NCI-H748 (cell line): ENCODE measurements at regions not wholly inside any gene's neighbourhood (a gene's known extent, or its start where the extent isn't known, plus 50 kb on each side); places are given as distances from the start of the nearest gene placed in this dataset.
"Not testable (repeated sequence)": the region's sequence is repeated elsewhere in the genome, so short reads cannot be mapped to it uniquely, and the experiment has no call there.

Source experiments
- DNase-seq: peaks from one replicate; lab custom pipeline; 2025; ENCODE audit not compliant: unreplicated experiment; lab: John Stamatoyannopoulos, UW

DNA sequence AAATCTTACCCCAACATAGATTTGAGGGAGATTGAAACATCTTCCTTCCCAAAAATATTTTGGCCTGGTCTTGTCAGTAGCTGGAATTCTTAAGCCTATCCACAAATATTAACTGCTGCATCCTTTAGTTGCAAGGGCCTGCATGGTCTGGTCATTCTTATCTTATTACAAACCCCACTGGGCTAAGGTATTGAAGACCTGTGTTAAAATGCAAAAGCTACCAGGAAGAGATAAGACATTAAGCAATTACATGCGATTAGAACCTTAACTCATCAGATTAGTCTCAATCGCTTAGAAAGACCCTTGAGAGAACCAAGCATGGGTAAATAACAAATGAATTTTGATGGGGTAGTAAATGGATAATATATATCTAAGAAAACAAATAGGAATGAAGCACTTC lies 426.6 kb downstream of the FRK start:
- DNase-seq, result no peak

DNA sequence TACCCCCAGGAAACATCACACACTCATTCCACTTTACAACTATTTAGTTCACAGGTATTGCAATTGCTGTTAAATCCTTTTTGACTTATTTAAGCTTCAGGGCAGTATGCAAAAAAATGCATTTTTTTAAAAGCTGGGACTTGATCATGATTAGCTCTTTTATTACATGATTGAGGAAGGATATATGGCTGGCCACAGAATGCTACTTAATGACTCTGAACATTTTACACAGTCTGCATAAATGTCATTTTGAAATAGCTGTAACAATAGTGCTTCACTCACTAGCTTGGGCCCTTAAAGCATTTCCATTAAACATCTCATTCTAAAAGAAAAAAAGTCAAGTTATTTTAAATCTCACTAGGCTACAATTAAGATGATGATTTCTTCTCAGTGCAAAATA lies 429.7 kb downstream of the FRK start:
- no peak for DNase-seq

DNA sequence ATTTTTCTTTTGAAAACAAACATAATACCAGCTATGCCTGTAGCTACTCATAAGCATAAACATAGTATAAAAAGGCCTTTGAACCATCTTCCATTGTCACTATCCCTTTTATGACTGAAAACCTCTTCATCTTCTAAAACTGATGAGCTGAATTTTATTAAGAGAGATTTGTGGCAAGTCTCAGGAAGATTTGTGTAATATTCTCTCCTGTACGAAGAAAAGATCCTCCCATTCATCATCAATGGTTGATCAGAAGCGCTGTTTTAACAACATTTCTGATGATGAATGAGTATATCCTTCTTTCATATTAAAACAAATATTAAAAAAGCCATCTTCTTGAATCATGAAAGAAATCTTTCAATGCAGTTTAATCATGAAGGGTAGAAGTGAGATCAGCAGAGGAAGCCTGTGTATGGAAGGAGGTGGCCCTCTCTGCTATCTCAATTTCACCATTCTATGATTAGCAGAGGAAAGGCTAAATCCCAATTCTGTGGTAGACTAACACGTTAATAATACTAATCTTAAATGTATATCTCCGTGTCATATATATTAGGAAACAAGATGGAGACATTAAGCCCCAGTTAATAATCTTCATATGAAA lies 430.2 kb downstream of the FRK start:
- DNase-seq, result no peak

DNA sequence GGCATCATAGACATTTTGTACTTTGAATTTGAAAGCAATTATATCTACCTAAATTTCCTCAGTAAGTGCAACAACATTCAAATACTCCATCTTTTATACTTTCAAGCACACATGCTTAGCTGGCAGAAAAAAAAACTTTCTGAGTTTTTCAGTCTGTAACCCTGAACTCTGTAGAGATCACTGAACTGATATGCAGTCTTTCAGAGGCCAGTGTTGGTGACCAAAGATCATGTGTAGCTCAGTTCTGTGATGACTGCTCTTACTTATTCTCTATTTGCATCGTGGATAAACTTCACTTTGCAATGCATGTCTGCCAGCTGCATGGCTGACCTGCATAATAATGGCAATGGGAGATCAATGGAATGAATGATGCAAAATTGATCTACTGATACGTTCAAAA lies 431.3 kb downstream of the FRK start:
- no peak for DNase-seq

DNA sequence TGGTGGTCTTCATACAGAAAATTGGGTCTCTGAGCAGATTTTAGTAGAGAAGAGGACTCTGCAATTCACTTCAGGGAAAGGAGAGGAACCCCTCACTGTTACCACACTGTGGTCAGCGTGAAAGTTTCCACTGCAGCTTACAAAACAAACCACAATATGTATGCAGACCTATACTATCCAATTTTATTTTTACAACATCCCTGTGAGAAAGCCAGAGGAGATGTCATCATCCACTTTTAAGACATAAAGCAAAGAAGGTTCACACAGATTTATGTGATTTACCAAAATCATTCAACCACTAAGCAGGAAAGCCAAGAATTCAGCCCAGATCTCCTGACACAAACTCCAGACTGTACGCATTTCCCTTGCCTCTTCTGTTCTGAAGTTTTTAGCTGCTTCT lies 442.4 kb downstream of the FRK start:
- DNase-seq, result no peak

DNA sequence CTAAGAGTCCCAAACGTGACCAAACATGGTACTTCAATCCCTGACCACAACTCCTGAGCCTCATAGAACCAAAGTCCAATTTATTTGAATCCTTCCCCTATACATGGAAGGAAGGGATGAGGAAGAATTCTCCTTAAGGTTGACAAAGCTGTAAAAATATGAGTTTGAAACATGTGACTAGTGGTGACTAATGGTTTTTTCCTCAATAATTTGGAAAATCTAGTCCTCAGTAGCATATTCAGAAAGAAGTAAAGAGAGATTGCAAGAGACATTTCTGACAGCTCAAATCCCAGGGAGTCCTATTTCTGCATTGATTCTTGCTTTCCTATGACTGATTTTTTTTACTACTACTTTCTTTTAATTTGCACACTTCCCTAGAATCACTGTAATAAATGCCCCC lies 443.7 kb downstream of the FRK start:
- DNase-seq, result no peak

DNA sequence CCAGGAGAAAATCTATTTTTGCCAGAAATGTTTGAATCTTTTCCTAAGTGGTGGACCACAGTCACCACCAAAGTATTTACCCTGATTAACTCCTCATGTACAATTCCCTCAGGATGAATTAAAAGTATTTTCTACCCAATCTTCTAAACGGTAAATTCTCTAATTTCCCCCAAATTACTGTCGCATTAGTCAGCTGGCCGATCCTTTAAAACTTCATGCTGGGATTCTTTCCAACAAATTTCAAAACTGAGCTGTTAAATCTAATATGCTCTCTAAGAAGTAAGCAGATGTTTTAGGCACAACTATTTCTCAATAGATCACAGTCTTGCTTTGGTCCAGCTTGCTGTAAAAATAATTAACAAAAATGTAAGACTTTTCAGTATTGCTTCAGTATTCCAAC lies 447.2 kb downstream of the FRK start:
- DNase-seq, result no peak

- DNase-seq, result no peak
These were observed 447.8 kb downstream of the FRK start for GRCh38 chr6:115612796-115613479.

DNA sequence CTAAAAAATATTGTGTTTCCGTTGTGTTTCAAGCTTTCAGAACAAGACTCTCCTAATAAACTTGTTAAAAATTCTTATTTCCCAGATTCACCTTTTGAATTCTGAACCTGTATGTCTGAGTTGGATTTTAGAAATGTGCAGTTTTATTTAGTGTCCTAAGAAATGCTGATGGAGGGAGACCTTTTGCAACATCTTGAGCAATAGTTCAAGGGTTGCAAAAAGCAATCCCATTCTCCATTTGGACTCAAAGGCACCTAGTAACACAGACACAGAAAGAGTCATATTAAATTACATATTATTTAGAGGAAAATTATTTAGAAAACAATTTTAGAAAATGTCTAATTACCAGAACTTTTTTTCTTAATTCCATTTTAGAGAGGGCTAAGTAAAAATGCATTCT lies 448.5 kb downstream of the FRK start:
- no peak for DNase-seq

DNA sequence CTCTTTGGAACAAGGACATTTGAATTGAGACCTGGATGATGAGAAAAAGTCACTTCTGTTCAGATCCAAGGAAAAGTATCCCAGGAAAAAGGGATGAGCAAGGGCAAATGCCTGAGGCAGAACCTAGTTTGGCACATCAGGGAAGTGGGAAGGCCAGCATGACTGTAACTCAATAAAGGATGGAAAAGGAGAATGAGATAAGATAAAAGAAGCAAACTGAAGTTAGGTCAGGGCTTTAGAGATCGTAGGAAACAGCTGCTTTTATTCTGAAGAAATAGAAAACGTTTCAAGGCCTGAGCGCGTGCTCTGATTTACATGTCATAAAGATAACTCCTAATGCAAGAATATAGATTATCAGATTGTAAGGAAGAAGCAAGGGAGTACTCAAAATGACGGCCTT lies 450.0 kb downstream of the FRK start:
- DNase-seq, result no peak

- DNase-seq, result no peak
These were observed 451.6 kb downstream of the FRK start for GRCh38 chr6:115609111-115609510.

DNA sequence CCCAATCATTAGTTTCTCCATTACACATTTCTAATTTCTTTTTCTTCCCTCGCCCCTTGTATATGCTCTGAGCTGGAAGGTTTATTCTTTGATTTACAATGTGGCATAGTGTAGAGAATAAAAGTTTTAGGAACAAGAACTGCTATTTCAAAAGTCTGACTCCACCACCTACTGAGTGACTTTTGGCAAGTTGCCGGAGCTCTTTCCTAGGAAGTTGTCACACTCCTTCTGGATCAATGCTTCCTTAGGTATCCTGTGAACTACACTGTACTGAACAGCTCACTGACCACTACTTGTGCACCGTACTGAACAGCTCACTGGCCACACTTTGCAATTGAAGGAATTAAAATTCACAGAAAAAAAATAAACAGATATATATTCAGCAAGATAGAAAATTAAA lies 458.2 kb downstream of the FRK start:
- no peak for DNase-seq

DNA sequence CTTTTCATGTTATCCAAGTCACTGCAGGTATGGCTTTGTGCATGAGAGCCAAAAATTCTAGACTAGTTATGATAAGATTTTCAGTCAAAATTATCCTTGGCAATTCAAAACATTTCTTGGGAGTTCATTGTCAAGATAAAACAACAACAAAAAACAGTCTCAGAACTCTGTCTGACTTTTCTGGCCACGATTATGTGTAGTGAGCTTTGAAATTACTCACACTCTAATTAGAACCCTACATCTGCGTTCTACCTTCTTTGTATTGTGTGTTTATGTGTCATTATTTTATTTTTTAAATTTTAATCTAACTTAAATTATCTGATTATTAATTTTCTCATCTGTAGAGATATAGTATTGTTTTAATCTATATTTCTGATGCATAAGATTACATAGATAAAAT lies 459.2 kb downstream of the FRK start:
- DNase-seq, result no peak

DNA sequence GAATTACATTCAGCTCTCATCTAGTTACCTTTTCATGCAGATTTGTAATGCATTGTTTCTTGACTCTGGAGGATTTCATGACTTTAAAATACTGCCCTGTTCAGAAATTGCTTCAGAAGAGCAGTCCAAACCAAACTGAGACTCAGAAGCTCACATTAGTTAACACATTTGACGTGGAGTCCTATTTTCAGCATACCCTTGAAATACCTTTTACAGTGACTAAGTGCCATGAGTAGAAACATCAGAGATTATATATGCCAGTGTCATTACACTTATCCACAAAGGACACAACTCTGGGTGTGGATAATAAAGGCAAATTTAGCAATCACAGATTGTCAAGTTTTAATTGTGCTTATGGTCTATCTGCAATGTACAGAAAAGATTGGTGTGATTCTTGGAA lies 459.6 kb downstream of the FRK start:
- DNase-seq, result no peak

DNA sequence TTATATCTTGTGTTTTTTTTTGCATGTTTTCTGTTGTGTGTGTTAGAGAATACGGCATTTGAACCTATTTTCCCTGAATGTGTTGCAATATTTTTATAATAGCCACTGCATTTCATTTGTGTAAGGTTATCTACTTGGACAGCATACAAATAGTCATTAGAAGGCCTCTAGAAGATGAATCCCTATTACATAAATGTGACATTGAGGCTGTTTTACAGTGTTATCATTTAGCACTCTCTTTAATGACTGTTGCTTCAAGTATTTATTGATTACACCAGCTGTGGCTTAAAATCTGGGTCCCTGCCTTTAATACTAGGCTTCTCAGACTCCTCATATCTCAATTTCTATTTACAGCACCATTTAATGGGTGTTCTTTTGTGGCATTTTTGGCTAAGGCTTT lies 465.8 kb downstream of the FRK start:
- peak; percentile 5 for DNase-seq

- no peak for DNase-seq
These were observed 468.7 kb downstream of the FRK start for GRCh38 chr6:115592025-115592424.

DNA sequence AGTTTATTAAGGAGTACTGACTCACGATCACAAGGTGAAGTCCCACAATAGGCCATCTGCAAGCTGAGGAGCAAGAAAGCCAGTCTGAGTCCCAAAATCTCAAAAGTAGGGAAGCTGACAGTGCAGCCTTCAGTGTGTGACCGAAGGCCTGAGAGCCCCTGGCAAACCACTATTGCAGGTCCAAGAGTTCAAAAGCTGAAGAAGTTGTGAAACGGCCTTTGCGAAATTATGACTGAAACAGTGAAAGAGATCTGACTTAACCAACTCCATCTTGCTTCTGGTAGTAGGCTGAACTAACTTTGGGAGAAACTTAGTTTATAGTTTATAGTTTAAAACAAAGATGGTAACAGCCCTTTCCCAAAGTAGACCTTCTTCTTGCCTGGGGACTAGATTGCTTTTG lies 471.6 kb downstream of the FRK start:
- DNase-seq, result not testable (repeated sequence)

DNA sequence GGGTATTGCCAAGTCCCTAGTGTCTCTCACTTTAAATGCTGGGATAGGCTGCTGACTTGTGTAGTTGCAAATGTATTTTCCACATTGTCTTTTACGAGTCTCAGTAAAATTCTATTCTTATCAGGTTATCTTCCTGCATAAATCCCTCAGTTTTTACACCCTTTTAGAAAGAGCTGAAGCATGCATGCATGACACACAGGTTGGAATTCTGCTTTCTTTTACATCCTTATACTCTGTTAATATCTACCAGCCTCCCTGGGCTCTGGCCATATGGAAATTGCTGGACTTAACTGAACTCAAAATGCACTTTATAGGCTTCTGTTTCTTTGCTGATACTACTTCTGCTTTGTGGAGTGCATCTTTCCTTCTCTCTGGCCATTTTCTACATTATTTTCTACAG lies 477.4 kb downstream of the FRK start:
- no peak for DNase-seq

GRCh38 chr6:115582386-115582785 lies 478.3 kb downstream of the FRK start:
- no peak for DNase-seq

DNA sequence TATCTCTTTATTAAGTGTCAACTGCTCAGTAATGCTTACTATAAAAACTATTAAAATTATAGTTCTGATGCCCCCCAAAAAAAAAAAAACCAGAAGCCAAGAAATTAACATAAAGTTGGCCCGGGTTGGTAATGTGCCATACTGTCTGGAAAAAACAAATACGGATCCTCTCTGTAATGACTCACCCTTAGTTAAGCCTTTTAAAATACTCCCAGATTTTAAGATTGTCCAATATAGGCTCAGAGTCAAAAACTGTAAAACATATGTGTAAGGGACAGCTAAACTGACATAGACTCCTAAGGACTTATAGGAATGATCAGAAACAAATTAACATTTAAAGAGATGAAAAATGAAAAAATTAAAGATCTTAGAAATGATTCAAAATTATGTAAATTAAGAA lies 481.1 kb downstream of the FRK start:
- not testable (repeated sequence) for DNase-seq

DNA sequence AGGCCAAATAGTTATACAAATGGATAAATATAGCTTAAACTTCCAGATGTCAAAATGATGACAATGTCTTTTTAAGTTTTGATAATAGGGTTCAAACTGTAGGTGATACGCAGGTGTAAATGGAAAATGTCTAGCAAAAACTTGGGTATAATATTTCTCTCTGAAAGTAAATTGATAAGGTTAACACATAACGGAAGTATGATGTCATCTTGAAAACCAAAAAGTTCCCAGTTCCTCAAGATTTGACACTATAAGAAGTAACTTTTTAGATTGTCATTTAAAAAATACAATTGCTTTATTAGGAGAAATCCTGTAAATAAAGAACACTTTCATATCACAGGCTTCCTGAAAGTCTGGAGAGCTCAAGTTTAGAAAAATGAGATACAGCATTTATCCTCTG lies 483.4 kb downstream of the FRK start:
- DNase-seq, result no peak

- no peak for DNase-seq
These were observed 485.4 kb downstream of the FRK start for GRCh38 chr6:115575285-115575684.

DNA sequence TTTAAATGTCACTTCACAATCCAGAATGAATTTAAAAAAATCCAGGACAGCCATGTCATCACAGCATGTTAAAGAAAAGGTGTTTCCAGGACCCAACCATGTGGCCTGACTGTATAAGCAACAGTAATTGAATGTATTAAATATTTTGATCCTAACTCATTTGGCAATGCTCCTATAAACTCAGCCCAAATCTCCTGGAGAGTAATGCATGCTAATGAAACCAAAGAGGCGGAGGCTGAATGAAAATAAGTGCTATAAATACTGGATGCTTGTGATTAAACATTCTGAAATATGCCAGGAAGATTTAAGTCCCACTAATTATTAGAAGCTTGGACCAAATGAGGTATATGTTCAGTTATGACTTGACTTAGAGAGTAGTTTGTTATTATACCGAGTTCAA lies 486.8 kb downstream of the FRK start:
- no peak for DNase-seq
